ENCODE measurements at regions not wholly inside any gene's neighbourhood (a gene's known extent, or its start where the extent isn't known, plus 50 kb on each side); places are given as distances from the start of the nearest gene placed in this dataset.

DNA sequence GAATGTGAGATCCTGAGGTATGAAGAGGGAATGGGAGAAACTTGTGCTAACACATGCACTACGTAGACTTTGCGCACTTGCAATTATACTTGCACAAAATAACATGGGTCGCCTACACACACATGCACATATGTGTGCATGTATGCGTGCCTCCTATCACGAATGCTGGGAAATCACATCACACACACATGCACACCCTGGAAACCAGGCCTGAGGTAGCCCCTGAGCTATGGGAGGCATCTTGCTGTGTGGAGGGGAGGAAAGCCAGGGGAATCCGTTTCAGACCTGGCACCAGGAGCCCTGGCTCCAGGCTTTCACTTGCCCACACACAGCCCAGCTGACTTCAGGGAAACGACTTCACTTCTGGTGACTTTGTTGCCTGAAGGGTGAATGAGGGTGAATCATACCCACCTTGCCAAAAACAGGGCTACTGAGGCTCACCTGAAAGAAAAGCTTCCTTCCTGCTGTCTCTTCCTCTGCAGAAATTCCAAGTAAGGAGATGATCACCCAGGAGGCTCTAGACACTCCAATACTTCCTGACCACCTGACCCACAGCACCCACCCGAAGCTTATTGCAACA, 136.0 kb upstream of the NGF start:
- H3K4me3 Mint-ChIP-seq: no peak overlapping the region
- CTCF ChIA-PET: no interaction called here
- TF ChIP-seq, protein P1, sequence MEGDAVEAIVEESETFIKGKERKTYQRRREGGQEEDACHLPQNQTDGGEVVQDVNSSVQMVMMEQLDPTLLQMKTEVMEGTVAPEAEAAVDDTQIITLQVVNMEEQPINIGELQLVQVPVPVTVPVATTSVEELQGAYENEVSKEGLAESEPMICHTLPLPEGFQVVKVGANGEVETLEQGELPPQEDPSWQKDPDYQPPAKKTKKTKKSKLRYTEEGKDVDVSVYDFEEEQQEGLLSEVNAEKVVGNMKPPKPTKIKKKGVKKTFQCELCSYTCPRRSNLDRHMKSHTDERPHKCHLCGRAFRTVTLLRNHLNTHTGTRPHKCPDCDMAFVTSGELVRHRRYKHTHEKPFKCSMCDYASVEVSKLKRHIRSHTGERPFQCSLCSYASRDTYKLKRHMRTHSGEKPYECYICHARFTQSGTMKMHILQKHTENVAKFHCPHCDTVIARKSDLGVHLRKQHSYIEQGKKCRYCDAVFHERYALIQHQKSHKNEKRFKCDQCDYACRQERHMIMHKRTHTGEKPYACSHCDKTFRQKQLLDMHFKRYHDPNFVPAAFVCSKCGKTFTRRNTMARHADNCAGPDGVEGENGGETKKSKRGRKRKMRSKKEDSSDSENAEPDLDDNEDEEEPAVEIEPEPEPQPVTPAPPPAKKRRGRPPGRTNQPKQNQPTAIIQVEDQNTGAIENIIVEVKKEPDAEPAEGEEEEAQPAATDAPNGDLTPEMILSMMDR (IDR thresholded peaks at IDR 0.05): no peak
- H3K27me3 Mint-ChIP-seq: peaks cover 2% of the 10 kb centered on the region
- H3K36me3 Mint-ChIP-seq (ENCODE audit: low read depth): no peaks in the 10 kb centered on the region
- intact Hi-C loops (cut with micrococcal nuclease): no loop called here
- no peak overlapping the region for H3K27ac Mint-ChIP-seq
- no peaks in the 10 kb centered on the region for H3K4me1 Mint-ChIP-seq
- POLR2A ChIA-PET: no interaction called here
- no peak for DNase-seq
- H3K9me3 Mint-ChIP-seq: no peaks in the 10 kb centered on the region
- ATAC-seq (ENCODE audit: low read depth): no peak

DNA sequence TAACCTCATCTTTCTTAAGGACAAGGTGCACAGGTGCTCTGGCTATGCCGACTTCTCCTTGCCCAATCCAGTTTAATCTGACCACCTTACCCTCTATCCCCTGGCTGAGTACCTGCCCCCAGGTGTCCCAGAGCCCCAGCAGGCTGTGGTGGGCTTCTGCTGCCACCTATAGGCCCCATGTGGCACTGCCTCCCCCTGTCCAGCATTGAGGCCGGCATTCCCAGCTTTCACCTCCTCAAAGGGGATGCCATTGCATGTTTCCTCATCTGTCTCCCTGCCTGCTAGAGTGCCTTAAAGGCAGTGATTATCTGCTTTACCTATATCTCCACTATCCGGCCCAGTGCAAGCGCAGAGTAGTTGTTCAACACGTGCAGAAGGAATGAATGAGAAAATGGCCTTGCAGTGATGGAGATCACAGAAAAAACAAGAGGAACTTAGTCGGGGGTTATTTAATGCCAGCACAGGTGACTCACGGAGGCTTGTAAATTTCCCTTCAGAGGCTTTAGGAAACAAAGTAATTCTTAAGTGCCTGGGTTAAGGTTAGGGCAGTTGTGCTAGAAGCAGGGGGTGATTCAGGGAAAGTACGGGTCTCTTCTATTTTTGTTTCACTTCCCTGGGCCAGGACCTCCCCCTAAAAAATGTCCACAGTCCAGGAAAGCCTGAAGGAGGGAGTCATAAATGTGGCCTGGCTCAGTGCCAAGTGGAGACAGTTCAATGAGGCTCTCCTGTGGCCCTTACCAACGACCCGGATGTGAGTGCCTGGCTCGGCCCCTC, 131.8 kb upstream of the NGF start:
- Mint-ChIP-seq H3K27ac (no peak overlapping the region), H3K36me3 (ENCODE audit: low read depth) (no peaks in the 10 kb centered on the region), H3K4me1 (no peaks in the 10 kb centered on the region), H3K4me3 (no peak overlapping the region), H3K27me3 (peaks cover 2% of the 10 kb centered on the region), H3K9me3 (no peaks in the 10 kb centered on the region)
- ATAC-seq (ENCODE audit: low read depth): no peak
- intact Hi-C loops (cut with micrococcal nuclease): no loop called here
- no peak for DNase-seq
- POLR2A ChIA-PET: interaction anchor here (0.7 kb wide), 1 partner anchor 23 kb away, joined by 3 read pairs; no protein-coding TSS in a partner anchor
- TF ChIP-seq, protein P1 (IDR thresholded peaks at IDR 0.05): no peak
- CTCF ChIA-PET: no interaction called here

DNA sequence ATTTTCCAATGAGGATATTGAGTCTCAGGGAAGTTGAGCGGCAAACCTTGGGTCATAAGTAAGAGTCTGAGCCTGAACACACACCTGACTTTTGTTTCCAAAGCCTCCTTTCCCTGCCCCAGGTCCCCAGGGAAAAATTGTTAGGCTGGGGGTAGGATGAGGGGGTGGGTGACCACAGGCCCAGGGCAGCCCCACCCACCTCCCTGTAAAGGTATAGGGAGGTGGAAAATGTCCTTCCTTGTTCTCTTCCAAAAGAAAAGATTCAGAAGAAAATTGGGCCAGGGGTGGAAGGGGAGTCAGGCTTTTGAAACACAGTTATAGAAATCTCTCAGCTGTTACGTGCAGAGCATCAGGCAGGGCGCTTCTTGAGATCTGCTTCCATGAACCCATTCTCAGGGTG, 129.7 kb upstream of the NGF start:
- H3K36me3 Mint-ChIP-seq (ENCODE audit: low read depth): no peaks in the 10 kb centered on the region
- no peak overlapping the region for H3K27ac Mint-ChIP-seq
- TF ChIP-seq, protein P1 (IDR thresholded peaks at IDR 0.05): no peak
- CTCF ChIA-PET: no interaction called here
- H3K4me3 Mint-ChIP-seq: no peak overlapping the region
- no peaks in the 10 kb centered on the region for H3K27me3 Mint-ChIP-seq
- no peak for DNase-seq
- ATAC-seq (ENCODE audit: low read depth): no peak
- H3K4me1 Mint-ChIP-seq: no peaks in the 10 kb centered on the region
- H3K9me3 Mint-ChIP-seq: no peaks in the 10 kb centered on the region
- intact Hi-C loops (cut with micrococcal nuclease): no loop called here
- POLR2A ChIA-PET: no interaction called here

DNA sequence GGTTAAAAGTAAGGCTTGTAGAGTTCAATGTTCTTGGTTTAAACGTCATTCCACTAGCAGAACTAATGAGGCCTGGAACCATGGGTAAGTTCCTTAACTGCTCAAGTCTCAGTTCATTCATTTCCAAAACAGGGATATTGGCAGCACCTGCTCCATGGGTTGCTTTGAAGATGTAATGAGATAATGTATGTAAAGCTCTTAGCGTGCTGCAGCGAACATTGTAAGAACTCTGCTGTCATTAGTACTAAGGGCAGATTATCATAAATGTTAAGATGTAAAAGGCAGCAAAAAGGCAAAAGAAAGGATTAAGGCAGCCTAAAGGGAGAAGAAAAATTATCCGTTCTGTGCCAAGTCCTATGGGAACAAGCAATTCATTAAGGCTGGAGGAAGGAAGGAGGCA, 129.1 kb upstream of the NGF start:
- intact Hi-C loops (cut with micrococcal nuclease): no loop called here
- CTCF ChIA-PET: no interaction called here
- no peaks in the 10 kb centered on the region for H3K9me3 Mint-ChIP-seq
- no peaks in the 10 kb centered on the region for H3K27me3 Mint-ChIP-seq
- TF ChIP-seq, protein P1 (IDR thresholded peaks at IDR 0.05): no peak
- no peaks in the 10 kb centered on the region for H3K4me1 Mint-ChIP-seq
- H3K27ac Mint-ChIP-seq: no peak overlapping the region
- DNase-seq (no peak), ATAC-seq (ENCODE audit: low read depth) (no peak)
- POLR2A ChIA-PET: no interaction called here
- H3K36me3 Mint-ChIP-seq (ENCODE audit: low read depth): no peaks in the 10 kb centered on the region
- H3K4me3 Mint-ChIP-seq: no peak overlapping the region

DNA sequence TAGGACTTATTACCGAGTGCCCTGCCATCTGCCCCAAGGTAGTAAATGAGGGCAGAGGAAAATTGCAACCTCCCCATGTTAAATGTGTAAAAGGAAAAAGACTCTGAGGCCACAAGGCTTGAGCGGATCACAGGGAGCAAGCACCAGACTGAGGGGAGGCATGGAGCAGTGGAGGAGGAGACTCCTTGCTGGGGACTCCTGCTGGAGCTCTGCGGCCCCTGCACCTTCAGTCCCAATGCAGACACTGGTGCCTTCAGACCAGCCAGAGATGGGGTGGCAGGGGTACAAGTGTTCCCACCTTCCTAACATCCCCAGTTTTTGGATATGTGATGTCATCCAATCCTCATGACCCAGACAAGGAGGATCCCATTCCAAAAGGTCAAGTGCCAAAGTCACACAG, 128.4 kb upstream of the NGF start:
- DNase-seq (no peak), ATAC-seq (ENCODE audit: low read depth) (no peak)
- Mint-ChIP-seq H3K27me3 (no peaks in the 10 kb centered on the region), H3K27ac (no peak overlapping the region), H3K4me3 (no peak overlapping the region), H3K9me3 (no peaks in the 10 kb centered on the region), H3K36me3 (ENCODE audit: low read depth) (no peaks in the 10 kb centered on the region), H3K4me1 (no peaks in the 10 kb centered on the region)
- intact Hi-C loops (cut with micrococcal nuclease): no loop called here
- POLR2A ChIA-PET: no interaction called here
- CTCF ChIA-PET: no interaction called here
- TF ChIP-seq, protein P1 (IDR thresholded peaks at IDR 0.05): no peak
